ENCODE measurements at regions not wholly inside any gene's neighbourhood (a gene's known extent, or its start where the extent isn't known, plus 50 kb on each side); places are given as distances from the start of the nearest gene placed in this dataset.
"Not testable (repeated sequence)": the region's sequence is repeated elsewhere in the genome, so short reads cannot be mapped to it uniquely, and the experiment has no call there.

GRCh38 chr14:80017795-80018194, 193.5 kb downstream of the DIO2 start:
- no TSS peak for BruUV-seq (replicated peaks)
- intact Hi-C loops (cut with micrococcal nuclease) = no loop called here
- H3K27ac ChIP-seq (ENCODE audit: low read depth, low read length) = no peak overlapping the region
- POLR2A ChIA-PET = no interaction called here
- ATAC-seq (no peak), DNase-seq (ENCODE audit: low read depth, low spot score) (no peak)
- no peaks in the 10 kb centered on the region for H3K9me2 ChIP-seq (ENCODE audit: insufficient read depth)
- H3K36me3 ChIP-seq (ENCODE audit: control insufficient read depth in 1 of 2, insufficient read depth in 2 of 2, low read length in 2 of 2) = no peaks in the 10 kb centered on the region
- no peaks in the 10 kb centered on the region for H4K20me1 ChIP-seq (ENCODE audit: insufficient read depth)
- RAD21 ChIA-PET (ENCODE audit: low non-redundant PET in 1 of 2, low total read pairs in 2 of 2, uncharacterized antibody in 2 of 2, unreplicated experiment in 2 of 2) = no interaction called here
- H3K9ac ChIP-seq (ENCODE audit: low read length) = no peak overlapping the region
- peaks cover 6 to 18% of the 10 kb centered on the region in 2 experiments; a peak in 2 of 4 replicates for H3K9me3 ChIP-seq (ENCODE audit: control insufficient read depth in 1 of 2, insufficient read depth in 1 of 2, low read depth in 1 of 2, low read length in 2 of 2)
- no peaks in the 10 kb centered on the region for H3K79me2 ChIP-seq (ENCODE audit: insufficient read depth, low read length)
- CTCF ChIA-PET = no interaction called here
- no peaks in the 10 kb centered on the region for H3K4me1 ChIP-seq (ENCODE audit: control insufficient read depth in 1 of 2, insufficient read depth in 2 of 2, low read length in 2 of 2)
- no peak for TF ChIP-seq CBX3 (IDR thresholded peaks at IDR 0.05; ENCODE audit: low read depth)
- no peak for TF ChIP-seq ZNF274 (IDR thresholded peaks at IDR 0.05; ENCODE audit: low read depth, low read length)
- TF ChIP-seq YY1 (IDR thresholded peaks at IDR 0.05; ENCODE audit: extremely low read depth, insufficient replicate concordance, low read depth, low read length) = no peak
- no peak for TF ChIP-seq REST (IDR thresholded peaks at IDR 0.05; ENCODE audit: low read depth)
- TF ChIP-seq CTCF (IDR thresholded peaks at IDR 0.05 in 2 of 3, conservative IDR thresholded peaks at IDR 0.05 in 1 of 3; ENCODE audit: borderline replicate concordance in 1 of 3, insufficient read depth in 1 of 3, low read depth in 2 of 3, low read length in 2 of 3) = no peak
- no peak for TF ChIP-seq ZFX (IDR thresholded peaks at IDR 0.05)
- H3K4me2 ChIP-seq (ENCODE audit: low read length) = no peak overlapping the region
- no peak overlapping the region for H3K4me3 ChIP-seq (replicated peaks in 1 of 2; ENCODE audit: low read depth in 1 of 2, low read length in 2 of 2)
- no peak overlapping the region for H2AFZ ChIP-seq (ENCODE audit: low read depth, low read length, poor library complexity, severe bottlenecking)
- no peaks in the 10 kb centered on the region for H3K27me3 ChIP-seq (ENCODE audit: insufficient read depth, low read length)

GRCh38 chr14:80010245-80010644, 201.1 kb downstream of the DIO2 start:
- H2AFZ ChIP-seq (ENCODE audit: low read depth, low read length, poor library complexity, severe bottlenecking); POLR2A ChIA-PET; H3K4me1 ChIP-seq (ENCODE audit: control insufficient read depth in 1 of 2, insufficient read depth in 2 of 2, low read length in 2 of 2); H3K36me3 ChIP-seq (ENCODE audit: control insufficient read depth in 1 of 2, insufficient read depth in 2 of 2, low read length in 2 of 2); H4K20me1 ChIP-seq (ENCODE audit: insufficient read depth); ATAC-seq; CTCF ChIA-PET; intact Hi-C loops (cut with micrococcal nuclease); H3K9me2 ChIP-seq (ENCODE audit: insufficient read depth); H3K27ac ChIP-seq (ENCODE audit: low read depth, low read length); H3K4me3 ChIP-seq (replicated peaks in 1 of 2; ENCODE audit: low read depth in 1 of 2, low read length in 2 of 2); H3K4me2 ChIP-seq (ENCODE audit: low read length); RAD21 ChIA-PET (ENCODE audit: low non-redundant PET in 1 of 2, low total read pairs in 2 of 2, uncharacterized antibody in 2 of 2, unreplicated experiment in 2 of 2); BruUV-seq (replicated peaks); DNase-seq (ENCODE audit: low read depth, low spot score); H3K79me2 ChIP-seq (ENCODE audit: insufficient read depth, low read length); H3K27me3 ChIP-seq (ENCODE audit: insufficient read depth, low read length); H3K9ac ChIP-seq (ENCODE audit: low read length): not testable (repeated sequence)
- H3K9me3 ChIP-seq (ENCODE audit: control insufficient read depth in 1 of 2, insufficient read depth in 1 of 2, low read depth in 1 of 2, low read length in 2 of 2) = peaks cover 6 to 16% of the 10 kb centered on the region in 2 experiments; a peak in 2 of 4 replicates

Measured in HCT116 (cell line).